ENCODE measurements at regions not wholly inside any gene's neighbourhood (a gene's known extent, or its start where the extent isn't known, plus 50 kb on each side); places are given as distances from the start of the nearest gene placed in this dataset.

DNA sequence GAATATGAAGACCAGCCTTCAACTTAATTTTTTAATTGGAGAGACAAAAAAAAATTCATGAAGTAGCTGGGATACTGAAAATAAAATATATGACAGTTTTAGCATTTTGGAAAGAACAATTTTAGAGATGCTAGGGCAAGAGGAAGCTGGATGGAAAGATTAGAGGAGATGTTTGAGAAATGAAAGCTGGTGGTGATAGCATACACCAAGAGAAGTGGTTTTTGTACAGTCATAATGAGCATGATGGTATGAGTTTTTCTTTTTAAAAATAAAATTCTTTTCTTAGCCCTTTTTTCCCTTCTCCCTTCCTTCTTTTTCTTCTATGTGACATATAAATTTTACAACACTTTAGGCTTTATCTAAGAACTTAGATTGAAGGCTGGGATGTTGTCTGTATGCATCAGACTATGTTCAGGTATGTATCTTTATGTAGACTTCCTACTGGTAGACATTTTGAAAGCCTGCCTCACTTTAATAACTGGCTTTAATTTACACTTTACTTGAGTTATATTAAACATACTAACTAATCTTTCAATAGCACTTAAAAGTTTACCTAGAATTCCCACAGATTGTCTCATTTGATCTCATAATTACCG is 522.5 kb downstream of the TLE4 start (continued):
- TF ChIP-seq, protein P1, sequence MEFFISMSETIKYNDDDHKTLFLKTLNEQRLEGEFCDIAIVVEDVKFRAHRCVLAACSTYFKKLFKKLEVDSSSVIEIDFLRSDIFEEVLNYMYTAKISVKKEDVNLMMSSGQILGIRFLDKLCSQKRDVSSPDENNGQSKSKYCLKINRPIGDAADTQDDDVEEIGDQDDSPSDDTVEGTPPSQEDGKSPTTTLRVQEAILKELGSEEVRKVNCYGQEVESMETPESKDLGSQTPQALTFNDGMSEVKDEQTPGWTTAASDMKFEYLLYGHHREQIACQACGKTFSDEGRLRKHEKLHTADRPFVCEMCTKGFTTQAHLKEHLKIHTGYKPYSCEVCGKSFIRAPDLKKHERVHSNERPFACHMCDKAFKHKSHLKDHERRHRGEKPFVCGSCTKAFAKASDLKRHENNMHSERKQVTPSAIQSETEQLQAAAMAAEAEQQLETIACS (CRISPR knock-in tag; IDR thresholded peaks at IDR 0.05): no peak

DNA sequence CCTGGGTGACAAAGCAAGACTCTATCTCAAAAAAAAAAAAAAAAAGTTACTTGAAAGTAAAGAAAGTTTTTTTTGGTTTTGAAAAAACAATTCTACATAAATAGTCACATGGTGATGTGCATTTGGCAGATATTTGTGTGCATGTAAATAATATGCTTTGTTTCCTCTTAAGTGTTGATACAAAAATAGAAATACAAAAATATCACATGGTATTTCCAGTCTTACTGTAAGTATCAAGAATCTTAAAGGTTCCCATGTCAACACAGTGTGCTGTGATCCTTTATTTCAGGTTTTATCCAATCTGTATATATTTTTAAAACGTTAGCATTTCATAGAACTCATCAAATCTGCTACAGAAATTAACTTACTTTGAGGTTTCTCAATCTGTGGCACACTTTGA is 521.9 kb downstream of the TLE4 start:
- no peaks in the 10 kb centered on the region for H4K20me1 ChIP-seq (ENCODE audit: insufficient read depth, low read length)
- no TSS peak for BruUV-seq (replicated peaks)
- no peak overlapping the region for H3K9ac ChIP-seq (ENCODE audit: insufficient read depth, low read depth, low read length)
- H3K4me3 ChIP-seq (replicated peaks in 1 of 3; ENCODE audit: insufficient read depth in 1 of 3, low read depth in 2 of 3, low read length in 3 of 3): no peak overlapping the region
- no peaks in the 10 kb centered on the region for H3K4me1 ChIP-seq (ENCODE audit: insufficient read depth, low read length)
- FAIRE-seq (no peak), DNase-seq (ENCODE audit: low spot score) (no peak), ATAC-seq (no peak)
- H3K9me3 ChIP-seq (ENCODE audit: low read length): no peaks in the 10 kb centered on the region; the same call in 1 of the 2 replicates
- WGBS (ENCODE audit: low lambda C conversion rate): 0% methylated on average over 1 of the region's 1 CpG
- no peaks in the 10 kb centered on the region for H3K79me2 ChIP-seq (ENCODE audit: insufficient read depth, low read length)
- POLR2A ChIA-PET: no interaction called here
- in situ Hi-C loops (cut with HindIII; ENCODE audit: extremely low pct_ligation_motif_present, low pct_unique_long_range_greater_than_20kb) (no loop called here), intact Hi-C loops (cut with micrococcal nuclease; ENCODE audit: unreplicated experiment) (no loop called here)
- no peak overlapping the region for H3K27ac ChIP-seq (ENCODE audit: extremely low read length, insufficient read depth, low read length)
- no peaks in the 10 kb centered on the region for H3K27me3 ChIP-seq (ENCODE audit: control insufficient read depth in 1 of 2, insufficient read depth in 2 of 2, low read length in 2 of 2)
- no peak overlapping the region for H3K4me2 ChIP-seq (ENCODE audit: low read depth, low read length)
- H2AFZ ChIP-seq (ENCODE audit: low read length): no peak overlapping the region
- no peaks in the 10 kb centered on the region for H3K36me3 ChIP-seq (replicated peaks in 1 of 2; ENCODE audit: control insufficient read depth in 1 of 2, insufficient read depth in 2 of 2, low read length in 2 of 2)
- CTCF ChIA-PET (ENCODE audit: low intra/inter-chr PET ratio, low total read pairs): no interaction called here
- TF ChIP-seq ZNF432 (CRISPR knock-in tag; IDR thresholded peaks at IDR 0.05; ENCODE audit: borderline replicate concordance) (no peak), AGO2 (optimal IDR thresholded peaks at IDR 0.05; ENCODE audit: low read depth, low read length) (no peak), MTF1 (CRISPR knock-in tag; IDR thresholded peaks at IDR 0.05) (no peak), POLR2AphosphoS5 (IDR thresholded peaks at IDR 0.05; ENCODE audit: low read depth, low read length) (no peak)
- TF ChIP-seq, protein P2, sequence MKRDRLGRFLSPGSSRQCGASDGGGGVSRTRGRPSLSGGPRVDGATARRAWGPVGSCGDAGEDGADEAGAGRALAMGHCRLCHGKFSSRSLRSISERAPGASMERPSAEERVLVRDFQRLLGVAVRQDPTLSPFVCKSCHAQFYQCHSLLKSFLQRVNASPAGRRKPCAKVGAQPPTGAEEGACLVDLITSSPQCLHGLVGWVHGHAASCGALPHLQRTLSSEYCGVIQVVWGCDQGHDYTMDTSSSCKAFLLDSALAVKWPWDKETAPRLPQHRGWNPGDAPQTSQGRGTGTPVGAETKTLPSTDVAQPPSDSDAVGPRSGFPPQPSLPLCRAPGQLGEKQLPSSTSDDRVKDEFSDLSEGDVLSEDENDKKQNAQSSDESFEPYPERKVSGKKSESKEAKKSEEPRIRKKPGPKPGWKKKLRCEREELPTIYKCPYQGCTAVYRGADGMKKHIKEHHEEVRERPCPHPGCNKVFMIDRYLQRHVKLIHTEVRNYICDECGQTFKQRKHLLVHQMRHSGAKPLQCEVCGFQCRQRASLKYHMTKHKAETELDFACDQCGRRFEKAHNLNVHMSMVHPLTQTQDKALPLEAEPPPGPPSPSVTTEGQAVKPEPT (CRISPR knock-in tag; IDR thresholded peaks at IDR 0.05; ENCODE audit: low read depth): no peak
- TF ChIP-seq, protein P3, sequence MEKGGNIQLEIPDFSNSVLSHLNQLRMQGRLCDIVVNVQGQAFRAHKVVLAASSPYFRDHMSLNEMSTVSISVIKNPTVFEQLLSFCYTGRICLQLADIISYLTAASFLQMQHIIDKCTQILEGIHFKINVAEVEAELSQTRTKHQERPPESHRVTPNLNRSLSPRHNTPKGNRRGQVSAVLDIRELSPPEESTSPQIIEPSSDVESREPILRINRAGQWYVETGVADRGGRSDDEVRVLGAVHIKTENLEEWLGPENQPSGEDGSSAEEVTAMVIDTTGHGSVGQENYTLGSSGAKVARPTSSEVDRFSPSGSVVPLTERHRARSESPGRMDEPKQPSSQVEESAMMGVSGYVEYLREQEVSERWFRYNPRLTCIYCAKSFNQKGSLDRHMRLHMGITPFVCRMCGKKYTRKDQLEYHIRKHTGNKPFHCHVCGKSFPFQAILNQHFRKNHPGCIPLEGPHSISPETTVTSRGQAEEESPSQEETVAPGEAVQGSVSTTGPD (CRISPR knock-in tag; IDR thresholded peaks at IDR 0.05): no peak
- TF ChIP-seq, protein P4, sequence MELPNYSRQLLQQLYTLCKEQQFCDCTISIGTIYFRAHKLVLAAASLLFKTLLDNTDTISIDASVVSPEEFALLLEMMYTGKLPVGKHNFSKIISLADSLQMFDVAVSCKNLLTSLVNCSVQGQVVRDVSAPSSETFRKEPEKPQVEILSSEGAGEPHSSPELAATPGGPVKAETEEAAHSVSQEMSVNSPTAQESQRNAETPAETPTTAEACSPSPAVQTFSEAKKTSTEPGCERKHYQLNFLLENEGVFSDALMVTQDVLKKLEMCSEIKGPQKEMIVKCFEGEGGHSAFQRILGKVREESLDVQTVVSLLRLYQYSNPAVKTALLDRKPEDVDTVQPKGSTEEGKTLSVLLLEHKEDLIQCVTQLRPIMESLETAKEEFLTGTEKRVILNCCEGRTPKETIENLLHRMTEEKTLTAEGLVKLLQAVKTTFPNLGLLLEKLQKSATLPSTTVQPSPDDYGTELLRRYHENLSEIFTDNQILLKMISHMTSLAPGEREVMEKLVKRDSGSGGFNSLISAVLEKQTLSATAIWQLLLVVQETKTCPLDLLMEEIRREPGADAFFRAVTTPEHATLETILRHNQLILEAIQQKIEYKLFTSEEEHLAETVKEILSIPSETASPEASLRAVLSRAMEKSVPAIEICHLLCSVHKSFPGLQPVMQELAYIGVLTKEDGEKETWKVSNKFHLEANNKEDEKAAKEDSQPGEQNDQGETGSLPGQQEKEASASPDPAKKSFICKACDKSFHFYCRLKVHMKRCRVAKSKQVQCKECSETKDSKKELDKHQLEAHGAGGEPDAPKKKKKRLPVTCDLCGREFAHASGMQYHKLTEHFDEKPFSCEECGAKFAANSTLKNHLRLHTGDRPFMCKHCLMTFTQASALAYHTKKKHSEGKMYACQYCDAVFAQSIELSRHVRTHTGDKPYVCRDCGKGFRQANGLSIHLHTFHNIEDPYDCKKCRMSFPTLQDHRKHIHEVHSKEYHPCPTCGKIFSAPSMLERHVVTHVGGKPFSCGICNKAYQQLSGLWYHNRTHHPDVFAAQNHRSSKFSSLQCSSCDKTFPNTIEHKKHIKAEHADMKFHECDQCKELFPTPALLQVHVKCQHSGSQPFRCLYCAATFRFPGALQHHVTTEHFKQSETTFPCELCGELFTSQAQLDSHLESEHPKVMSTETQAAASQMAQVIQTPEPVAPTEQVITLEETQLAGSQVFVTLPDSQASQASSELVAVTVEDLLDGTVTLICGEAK (IDR thresholded peaks at IDR 0.05): no peak
- TF ChIP-seq, protein P4 (CRISPR knock-in tag; IDR thresholded peaks at IDR 0.05): no peak
